IPS DF 19.7 (cell line): ENCODE measurements at regions not wholly inside any gene's neighbourhood (a gene's known extent, or its start where the extent isn't known, plus 50 kb on each side); places are given as distances from the start of the nearest gene placed in this dataset.
"Not testable (repeated sequence)": the region's sequence is repeated elsewhere in the genome, so short reads cannot be mapped to it uniquely, and the experiment has no call there.

ENCODE experiments used
- DNase-seq: peaks from one replicate; pipeline ENCODE4 v3.0.0-alpha.2; 2013; ENCODE audit warnings: low read depth, low spot score

DNA sequence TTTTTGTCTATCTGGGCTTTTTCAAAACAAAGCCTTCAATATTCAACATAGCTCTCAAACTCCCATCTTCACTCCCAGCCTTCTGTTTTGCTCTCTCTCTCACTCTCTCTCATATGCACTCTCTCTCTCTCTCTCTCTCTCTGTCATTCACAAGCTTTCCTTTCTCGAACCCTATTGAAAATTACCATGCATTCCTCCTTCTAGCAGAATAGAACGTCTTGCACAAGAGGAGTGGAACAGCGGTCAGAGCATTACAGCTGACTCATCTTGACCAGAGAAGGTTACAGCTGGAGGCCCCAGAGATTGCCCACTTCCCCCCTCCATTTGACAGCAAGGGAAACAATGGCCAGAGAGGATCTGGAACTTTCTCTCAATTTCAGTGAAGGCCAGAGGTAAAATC is 51.0 kb upstream of the LIFR start:
- DNase-seq: no peak

DNA sequence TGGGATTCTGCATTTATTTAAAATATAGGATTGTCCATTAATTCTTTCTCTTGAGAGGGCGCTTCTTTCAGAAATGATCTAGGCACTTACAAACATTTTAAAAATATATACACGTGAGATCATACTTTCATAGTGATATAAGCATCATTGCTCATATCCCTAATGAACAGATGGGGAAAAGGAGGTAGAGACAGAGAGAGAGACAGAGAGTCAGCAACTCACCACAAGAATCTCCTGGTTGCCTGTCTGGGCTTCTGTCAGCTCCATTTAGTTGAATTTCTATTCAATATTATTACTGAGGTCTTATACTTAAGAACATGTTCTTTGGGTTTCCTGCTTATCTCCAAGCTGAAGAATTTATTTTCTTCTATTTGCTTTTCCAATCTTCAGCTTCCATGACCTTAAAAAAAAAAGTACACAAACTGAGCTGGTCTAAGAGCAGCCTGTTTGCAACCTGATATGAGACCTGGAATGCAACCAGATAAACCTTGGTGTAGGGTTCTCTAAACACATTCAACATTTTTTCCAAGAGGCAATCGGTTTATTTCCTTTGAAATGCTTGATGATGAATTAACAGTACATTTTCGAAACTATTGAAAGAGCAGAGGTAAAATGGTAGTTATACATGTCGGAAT is 51.6 kb upstream of the LIFR start:
- DNase-seq: no peak

DNA sequence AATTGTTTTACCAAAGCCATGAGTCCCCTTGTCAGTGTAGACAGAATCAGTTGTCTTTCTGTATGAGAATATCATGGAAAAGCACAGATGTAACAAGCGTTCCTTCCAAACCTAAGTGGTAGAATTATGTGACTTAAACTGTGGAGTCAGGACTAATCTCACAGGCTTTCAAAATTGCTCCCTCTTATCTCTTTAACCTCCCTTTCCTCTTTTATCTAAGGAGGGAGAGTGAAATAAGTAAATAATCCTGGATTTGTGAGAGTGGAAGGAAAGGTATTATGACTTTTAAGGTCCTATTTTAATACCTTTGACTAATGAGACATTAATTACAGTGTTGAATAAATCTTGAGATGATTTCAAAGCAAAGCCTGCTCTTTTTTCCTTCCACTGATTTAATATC is 52.4 kb upstream of the LIFR start:
- DNase-seq: no peak

DNA sequence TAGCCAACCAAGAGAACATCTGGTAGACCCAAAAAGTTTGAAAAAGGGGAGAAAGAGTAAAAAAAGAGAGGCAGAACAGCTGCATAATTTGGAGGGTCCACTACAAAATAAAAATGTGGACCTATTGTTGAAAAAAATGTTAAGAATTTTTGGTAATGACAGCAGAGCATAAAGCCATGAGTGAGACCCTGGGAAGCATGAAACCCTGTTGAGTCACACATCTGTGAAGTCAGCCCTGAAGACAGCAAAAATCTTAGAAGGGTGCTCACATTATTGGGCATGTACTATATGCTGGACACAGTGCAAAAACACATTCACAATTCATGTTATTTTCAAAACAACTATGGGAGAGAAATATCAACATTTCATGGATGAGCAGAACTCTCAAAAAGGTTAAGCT is 56.4 kb upstream of the LIFR start:
- no peak for DNase-seq

DNA sequence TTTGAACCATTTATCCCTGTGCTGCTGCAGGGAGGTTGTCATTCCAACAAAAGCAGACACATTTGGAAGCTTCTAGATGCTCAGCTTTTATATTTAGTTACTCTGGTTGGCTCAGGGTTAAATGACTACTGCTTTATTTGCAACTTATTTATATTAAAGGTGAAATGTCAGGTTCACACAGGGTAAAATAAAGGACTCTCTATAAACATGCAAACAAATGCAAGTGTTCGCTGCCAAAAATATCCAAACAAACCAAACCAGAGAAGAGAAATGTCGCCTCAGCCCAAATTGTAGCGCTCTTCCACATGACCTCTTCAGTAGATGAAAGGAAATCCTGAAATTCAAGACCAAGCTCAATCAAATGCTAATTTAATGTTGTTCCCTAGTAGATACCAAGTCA is 57.0 kb upstream of the LIFR start:
- DNase-seq: no peak

DNA sequence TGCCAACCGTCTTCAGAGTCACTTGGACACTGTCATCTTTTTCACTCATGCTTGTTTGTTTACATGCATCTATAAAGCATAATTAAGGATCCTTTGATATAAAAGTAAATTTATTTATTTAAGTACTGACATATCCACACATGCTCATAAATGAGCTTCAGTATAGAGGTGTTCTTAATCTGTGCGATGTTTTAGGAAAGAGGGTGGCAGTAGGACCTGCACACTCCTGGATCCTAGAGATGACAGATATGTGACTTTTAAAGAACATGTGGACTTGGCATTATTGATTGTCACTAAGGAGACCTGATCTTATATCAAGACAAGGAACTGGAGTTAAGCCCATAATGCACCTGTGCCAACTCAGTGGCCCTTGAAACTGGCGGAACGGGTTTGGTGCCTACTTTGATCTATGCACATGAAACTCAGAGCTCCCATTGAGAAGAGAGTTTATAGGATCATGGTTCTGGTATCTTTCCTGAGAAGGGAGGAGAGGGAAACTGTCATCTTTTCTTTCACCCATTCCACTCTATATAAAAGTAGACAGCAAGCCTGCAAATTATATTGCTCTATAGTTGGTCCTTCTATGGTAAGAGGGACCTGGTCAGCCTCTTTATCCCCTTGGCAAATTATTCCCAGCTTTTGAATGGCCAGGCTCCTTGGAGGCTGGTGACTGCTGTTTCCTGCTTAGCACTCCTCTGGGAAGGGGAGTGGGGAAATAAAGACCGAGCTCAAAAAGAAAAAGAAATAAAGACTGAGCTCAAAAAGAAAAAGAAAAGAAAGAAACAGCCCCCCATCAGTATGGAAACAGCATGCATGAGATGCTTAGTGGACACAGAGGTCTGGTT is 57.8 kb upstream of the LIFR start:
- DNase-seq: no peak

DNA sequence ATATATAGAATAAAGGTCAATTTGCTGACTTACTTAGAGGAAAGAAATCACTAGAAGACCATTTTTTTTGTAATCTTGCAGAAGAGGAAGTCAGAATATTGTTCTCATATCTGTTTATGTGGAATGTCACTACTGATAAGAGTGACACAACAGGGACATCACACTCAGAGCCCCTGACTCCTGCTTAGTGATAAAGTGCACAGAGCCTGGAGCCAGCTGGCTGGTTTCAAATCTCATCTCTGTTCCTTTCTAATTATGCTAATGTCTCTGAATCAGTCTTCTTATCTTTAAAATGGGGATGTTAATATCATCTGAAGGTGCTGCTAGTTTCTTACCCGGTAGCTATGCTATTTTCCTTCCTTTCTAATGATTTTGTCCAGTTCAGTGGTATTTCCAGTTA is 58.6 kb upstream of the LIFR start:
- DNase-seq: no peak

DNA sequence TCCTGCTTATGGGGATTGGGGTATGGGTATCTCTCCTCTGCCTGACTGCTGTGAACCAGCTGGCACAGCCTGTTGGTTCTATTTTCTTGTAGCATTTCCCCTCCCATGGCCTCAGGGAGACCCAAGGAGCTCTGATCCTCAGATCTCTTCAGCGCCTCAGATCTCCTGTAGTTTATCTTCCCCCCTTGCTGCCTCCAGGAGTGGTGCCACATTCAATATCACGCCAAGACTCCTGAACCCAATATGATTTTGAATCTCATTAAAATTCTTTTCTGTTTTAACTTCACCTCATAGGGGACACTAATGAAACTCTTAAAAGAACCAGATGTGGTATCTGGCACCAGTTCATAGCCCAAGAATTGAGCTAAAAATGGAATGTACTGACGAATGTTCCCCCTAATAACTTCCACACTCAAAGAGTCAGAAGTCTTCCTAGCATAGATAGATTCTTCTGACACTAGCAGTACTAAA is 59.6 kb upstream of the LIFR start:
- DNase-seq: no peak

DNA sequence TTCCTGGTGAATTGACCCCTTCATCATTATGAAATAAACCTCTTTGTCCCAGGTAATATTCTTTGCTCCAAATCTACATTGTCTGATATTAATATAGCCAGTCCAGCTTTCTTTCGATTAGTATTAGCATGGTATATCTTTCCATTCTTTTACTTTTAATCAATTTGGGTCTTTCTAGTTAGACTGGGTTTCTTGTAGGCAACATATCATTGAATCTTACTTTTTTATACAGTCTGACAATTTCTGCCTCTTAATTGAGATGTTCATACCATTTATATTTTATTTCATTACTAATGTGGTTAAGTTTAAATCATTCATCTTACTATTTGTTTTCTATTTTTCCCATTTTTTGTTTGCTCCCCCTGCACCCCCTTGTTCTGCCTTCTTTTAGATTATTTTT is 61.7 kb upstream of the LIFR start:
- no peak for DNase-seq

DNA sequence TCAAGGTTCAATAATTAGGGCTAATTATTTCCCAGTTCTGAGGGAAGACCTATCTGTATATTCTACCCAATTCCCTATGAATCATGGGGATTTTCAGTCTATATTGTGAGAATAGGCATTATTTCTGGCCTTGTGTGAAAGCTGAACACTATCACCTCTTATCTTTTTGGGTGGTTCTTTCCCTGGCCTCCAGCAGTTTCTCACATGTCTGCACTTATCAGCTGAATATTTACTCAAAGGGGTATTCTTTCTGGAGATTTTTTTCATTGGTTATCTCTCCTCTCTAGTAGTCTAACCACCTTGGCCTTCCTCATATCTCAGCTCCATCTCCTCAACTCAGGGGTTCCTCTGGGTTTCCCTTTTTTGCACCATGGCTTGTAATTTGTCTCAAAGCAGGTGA is 64.9 kb upstream of the LIFR start:
- DNase-seq: no peak

DNA sequence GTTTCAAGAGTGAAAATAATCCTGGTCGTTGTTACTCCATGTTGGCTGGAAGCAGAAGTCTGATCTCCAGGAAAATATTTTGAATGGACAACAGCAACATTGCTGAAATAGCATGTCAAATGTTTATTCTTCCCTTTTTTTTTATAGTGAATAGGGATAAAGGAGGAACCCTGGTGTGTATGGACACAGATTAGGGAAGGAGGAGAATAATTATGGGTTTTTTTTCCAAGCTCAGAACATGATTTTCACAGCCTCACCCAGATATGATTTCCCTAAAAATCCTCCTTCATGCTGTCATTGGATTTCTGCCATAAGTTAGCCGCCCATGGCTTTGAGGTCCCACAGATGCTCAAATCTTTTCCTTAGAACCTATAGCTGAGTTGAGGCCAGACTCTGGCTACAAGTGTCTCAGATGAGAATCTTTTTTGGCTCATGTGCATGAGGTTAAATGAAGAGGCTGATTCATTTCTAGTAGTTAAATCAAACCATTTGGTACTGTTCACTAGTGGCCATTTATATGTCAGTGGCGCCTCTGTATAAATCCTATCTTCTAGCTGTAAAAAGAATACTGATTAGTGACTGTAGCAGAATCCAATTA is 65.5 kb upstream of the LIFR start:
- no peak for DNase-seq

DNA sequence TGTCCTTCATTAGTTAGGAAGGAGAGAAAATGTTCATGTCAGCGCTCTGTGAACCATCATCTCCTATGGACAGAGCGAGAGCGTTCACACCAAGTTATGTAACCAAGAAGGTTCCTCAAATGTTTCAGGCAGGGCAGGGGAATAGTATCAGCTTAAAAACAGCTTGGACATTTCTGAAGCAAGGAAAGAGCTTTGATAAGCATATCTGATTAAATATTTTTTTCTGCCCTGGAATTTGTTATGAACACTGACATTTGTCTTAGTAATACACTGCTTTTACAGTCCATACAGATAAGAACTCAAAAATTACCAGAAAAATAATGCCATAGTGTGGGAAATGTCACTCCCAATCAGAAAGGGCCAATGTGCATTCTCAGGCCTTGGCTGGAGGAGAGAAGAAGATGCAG is 66.3 kb upstream of the LIFR start:
- DNase-seq: no peak

DNA sequence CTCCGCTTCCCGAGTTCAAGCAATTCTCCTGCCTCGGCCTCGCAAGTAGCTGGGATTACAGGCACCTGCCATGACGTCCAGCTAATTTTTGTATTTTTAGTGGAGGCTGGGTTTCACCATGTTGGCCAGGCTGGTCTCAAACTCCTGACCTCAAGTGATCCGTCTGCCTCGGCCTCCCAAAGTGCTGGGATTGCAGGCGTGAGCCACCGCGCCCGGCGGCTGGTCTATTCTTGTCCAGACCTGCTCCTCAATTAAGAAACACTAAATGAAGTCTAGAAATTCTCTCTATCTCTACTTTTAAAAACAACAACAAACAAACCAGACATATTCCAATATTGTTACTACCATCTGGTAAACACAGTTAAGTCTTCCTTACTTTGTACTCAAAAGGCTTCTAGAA is 68.1 kb upstream of the LIFR start:
- DNase-seq: not testable (repeated sequence)

DNA sequence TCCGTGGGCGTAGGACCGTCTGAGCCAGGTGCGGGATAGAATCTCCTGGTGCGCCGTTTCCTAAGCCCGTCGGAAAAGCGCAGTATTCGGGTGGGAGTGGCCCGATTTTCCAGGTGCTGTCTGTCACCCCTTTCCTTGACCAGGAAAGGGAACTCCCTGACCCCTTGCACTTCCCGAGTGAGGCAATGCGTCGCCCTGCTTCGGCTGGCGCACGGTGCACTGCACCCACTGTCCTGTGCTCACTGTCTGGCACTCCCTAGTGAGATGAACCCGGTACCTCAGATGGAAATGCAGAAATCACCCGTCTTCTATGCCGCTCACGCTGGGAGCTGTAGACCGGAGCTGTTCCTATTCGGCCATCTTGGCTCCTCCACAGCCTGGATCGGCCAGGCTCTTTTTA is 74.9 kb upstream of the LIFR start:
- DNase-seq: not testable (repeated sequence)

DNA sequence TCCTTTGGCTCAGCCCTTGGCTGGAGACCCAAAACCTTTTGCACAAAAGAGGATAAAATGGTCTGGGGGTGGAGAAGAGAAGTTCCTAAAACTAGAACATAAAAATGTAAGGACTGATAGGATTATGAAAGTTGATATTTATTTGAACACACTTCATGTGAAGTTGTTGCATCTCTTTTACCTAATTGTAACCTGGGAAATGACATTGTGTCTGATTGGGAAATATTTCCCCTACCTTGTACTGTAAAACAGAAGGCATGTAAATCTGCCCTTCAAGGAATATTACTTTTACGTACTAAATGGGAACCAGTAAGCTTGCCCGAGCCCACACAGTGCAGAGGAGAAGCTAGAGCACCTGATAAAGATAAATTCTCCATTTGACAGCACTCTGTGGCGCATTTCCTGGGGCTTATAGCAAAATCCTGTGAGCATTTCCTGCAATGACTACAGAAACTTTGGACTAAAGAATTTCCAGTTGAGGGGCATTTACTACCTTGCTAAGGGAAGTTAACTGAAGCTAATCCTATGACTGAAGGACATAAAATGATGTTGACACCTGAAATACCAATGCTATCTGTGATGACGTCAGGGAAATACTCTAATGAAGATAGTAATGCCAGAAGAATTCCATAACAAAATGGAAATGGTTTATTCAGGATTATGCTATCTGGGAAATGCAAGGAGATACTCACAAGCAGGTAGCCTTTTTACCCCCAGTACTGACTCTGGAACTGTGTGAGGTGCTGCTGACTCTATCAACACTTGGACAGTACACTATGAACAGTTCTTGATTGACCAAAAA is 78.3 kb upstream of the LIFR start:
- no peak for DNase-seq

DNA sequence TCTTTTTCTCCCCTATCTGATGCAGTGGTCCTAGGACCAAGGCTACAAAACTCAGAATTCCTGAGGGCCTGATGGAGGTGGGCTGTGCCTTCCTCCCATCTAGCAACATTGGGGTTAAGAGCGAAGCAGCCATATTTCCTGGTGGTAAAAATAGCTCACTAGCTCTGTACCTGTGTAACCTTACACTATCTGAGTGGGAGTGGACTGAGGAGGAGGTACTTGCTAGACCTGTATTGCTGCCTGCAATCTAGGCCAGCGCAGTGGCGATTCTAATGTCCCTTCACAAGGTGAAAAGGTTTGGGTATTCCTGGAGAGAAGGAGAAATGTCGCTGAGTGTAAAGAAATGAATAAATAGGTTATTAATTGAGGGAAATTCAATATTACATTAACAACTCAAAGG is 80.2 kb upstream of the LIFR start:
- no peak for DNase-seq

DNA sequence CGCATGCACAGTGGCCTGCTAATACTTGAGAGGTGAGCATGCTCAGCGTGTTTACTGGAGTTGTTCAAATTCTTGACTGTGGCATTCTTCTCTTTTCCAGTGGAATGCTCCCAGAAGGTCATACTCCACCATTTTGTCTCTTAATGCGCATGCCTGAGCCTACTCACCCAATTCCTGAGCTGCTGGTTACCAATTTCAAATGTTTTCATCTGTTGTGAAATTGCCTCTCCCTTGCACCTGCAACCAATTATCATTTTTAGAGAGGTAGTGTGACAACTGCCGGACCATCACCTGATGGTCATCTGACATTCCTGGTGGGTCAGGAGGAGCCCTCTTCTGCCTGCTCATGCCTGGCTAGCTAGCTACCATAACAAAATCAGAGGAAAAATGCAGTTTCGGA is 82.2 kb upstream of the LIFR start:
- no peak for DNase-seq

DNA sequence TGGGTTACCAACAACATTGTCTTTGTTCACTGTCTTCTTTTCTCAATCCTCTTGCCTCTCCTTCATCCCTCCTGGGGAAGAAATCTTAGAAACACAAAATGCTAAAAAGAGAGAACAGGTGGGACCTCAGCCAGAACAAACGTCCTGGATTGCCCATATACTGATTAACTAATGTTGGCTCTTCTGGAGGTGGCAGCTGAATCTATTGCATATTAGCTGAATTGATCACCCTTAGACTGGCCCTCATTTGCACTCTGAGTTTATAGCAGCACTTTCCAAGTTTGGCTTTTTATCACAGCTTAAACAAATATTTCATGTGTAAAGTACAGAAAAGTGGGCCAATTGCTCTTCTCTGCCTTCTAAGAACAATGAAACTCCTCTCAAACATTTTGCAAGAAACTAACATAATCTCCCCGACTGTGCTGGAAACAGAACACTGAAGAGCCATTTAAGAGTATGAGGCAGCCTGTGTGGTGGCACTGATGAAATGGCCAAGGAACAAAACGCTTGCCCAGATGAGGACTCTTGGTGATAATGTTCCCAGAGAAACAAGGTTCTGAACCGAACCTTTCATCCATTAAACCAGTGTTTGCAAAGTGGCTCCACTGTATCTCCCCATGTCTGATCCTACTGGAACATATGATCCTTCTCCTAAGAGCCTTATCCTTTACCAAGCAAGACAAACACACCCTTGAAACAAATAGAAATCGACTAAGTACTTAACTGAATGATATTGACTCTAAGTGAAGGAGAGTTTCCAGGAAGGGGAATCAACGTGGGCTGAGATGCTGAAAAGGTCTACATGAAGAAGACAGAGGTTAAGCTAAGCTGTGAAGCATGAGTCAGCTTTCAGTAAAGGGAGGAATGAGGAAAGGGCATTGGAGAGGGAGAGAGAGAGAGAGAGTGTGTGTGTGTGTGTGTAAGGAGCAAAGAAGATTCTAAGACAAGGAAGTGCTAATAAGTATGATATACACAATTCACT is 83.2 kb upstream of the LIFR start:
- DNase-seq: no peak

DNA sequence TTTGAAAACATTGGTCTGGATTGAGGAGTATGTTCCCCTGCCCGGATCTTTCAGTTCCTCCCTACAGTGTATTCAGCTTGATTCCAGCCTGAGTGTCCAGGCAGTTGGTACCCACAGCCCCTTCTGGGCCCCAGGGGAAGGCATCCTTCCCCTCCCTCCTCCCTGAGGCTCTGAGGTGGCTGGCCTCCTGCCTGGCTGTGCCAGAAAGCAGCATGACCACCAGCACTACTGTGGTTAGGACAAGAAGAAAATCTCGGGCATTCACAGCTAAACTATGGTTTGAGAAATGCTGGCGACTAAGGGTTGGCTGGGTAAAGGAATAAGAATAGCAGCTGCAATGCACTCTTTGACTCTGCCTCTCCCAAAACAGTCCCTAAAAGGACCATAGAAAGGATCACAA is 84.6 kb upstream of the LIFR start:
- DNase-seq: no peak

DNA sequence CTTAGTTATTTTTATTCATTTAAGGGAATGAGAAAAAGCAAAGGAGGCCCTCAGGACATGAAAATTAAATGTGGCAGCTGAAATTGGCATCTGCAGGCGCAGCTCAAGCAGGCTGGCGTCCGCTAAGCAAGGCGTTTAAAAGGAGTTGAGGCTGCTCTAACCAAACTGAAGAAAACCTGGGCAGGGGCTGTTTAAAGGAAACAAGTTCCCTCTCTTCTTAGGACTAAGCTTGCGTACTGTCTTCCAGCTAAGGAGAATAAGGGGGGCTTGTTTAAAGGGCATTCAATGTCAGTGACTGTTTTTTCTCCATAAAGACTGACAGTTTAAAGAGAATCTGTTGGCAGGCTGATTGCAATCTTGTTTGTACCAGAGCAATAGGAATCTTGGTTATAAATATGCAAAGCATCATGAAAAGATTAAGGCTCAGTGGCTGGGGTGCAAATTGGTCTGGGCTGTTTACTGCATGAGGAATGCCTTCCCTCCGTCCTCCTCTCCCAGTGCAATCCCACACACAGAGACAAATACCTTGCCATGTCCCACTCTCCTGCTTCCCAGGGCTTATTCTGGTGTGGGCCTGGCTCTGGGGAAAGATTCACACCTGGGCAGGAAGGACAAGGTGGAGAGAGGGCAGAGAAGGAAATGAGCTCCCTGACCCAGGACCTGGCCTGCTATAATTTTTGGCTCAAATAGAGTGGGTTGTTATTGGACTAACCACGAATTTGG is 85.9 kb upstream of the LIFR start:
- DNase-seq: no peak
